ENCODE measurements at regions not wholly inside any gene's neighbourhood (a gene's known extent, or its start where the extent isn't known, plus 50 kb on each side); places are given as distances from the start of the nearest gene placed in this dataset.
"Not testable (repeated sequence)": the region's sequence is repeated elsewhere in the genome, so short reads cannot be mapped to it uniquely, and the experiment has no call there.

GRCh38 chr13:24618011-24618955, 61.9 kb upstream of the ATP12A start:
- peak; percentile 78 for DNase-seq

GRCh38 chr13:24619282-24619681, 60.9 kb upstream of the ATP12A start:
- no peak for DNase-seq

GRCh38 chr13:24622481-24623148, 57.6 kb upstream of the ATP12A start:
- DNase-seq, result not testable (repeated sequence)

- DNase-seq, result no peak
Observed at GRCh38 chr13:24623149-24623665, 57.0 kb upstream of the ATP12A start.

GRCh38 chr13:24624363-24624762, 55.8 kb upstream of the ATP12A start:
- DNase-seq, result no peak

- no peak for DNase-seq
Observed at GRCh38 chr13:24624801-24625231, 55.4 kb upstream of the ATP12A start.

GRCh38 chr13:24625331-24625731, 54.9 kb upstream of the ATP12A start:
- DNase-seq, result no peak

- DNase-seq, result no peak
Observed at GRCh38 chr13:24625870-24626849, 54.0 kb upstream of the ATP12A start.

- DNase-seq, result no peak
Observed at GRCh38 chr13:24627090-24627714, 53.0 kb upstream of the ATP12A start.

GRCh38 chr13:24627946-24628345, 52.3 kb upstream of the ATP12A start:
- no peak for DNase-seq

GRCh38 chr13:24629320-24629719, 50.9 kb upstream of the ATP12A start:
- DNase-seq, result no peak

- DNase-seq, result no peak
Observed at GRCh38 chr13:24630121-24630520, 50.1 kb upstream of the ATP12A start.

All from stimulated activated CD4-positive, alpha-beta T cell treated with anti-CD3 and anti-CD28 coated beads, Interleukin-1b, Interleukin-23, amount 100 ng/mL, for 48 hours (primary cell).